Caco-2 (cell line): ENCODE measurements at regions not wholly inside any gene's neighbourhood (a gene's known extent, or its start where the extent isn't known, plus 50 kb on each side); places are given as distances from the start of the nearest gene placed in this dataset.

Source experiments
- BruUV-seq: library from RNA; stranded (reverse); fragments of 400-500 nt; replicated peaks from 2 replicates; lab custom pipeline; 2021; lab: Mats Ljungman, UMichigan
- CTCF ChIA-PET: fragments of 300-600 bp; sonication (Branson Sonifier 250); formaldehyde crosslinking; loops from one replicate; lab custom pipeline; 2022; ENCODE audit warnings: antibody characterized with exemption; lab: Charles Lee
- POLR2A ChIA-PET: fragments of 300-600 bp; sonication (Branson Sonifier 250); formaldehyde crosslinking; loops from one replicate; lab custom pipeline; 2022; ENCODE audit warnings: antibody characterized with exemption; lab: Charles Lee
- DNase-seq, 2 experiments: peaks; one replicate each; pipeline versions ENCODE4 v3.0.0 to v3.0.0-alpha.2; 2020 to 2022
- H3K27me3 ChIP-seq: replicated peaks from 2 replicates; pipeline ENCODE4 v1.6.0; 2011; ENCODE audit warnings: low read length; ENCODE audit not compliant: control insufficient read depth, insufficient read depth
- H3K36me3 ChIP-seq: 2 replicates; pipeline ENCODE4 v1.5.1; 2011; ENCODE audit warnings: low read length; ENCODE audit not compliant: control insufficient read depth, insufficient read depth
- H3K4me1 ChIP-seq: fragments of 250-450 bp; sonication (Bioruptor Pico); 2 replicates; pipeline ENCODE4 v1.5.1; 2020; ENCODE audit warnings: mild to moderate bottlenecking
- H3K4me3 ChIP-seq: 2 replicates; pipeline ENCODE4 v1.5.1; 2011; ENCODE audit warnings: low read depth, mild to moderate bottlenecking, control low read depth, low read length
- H3K9me3 ChIP-seq: fragments of 250-450 bp; sonication (Bioruptor Pico); 2 replicates; pipeline ENCODE4 v1.5.1; 2020; ENCODE audit warnings: mild to moderate bottlenecking, moderate library complexity
- H3K27ac Mint-ChIP-seq: one replicate; pipeline ENCODE4 v1.8.0; 2022; ENCODE audit warnings: mixed read lengths; ENCODE audit not compliant: unreplicated experiment
- H3K27me3 Mint-ChIP-seq: one replicate; pipeline ENCODE4 v1.8.0; 2022; ENCODE audit warnings: mixed read lengths; ENCODE audit not compliant: insufficient read depth, unreplicated experiment
- H3K36me3 Mint-ChIP-seq: one replicate; pipeline ENCODE4 v1.8.0; 2022; ENCODE audit warnings: mild to moderate bottlenecking, mixed read lengths; ENCODE audit not compliant: insufficient read depth, unreplicated experiment
- H3K4me1 Mint-ChIP-seq: one replicate; pipeline ENCODE4 v1.8.0; 2022; ENCODE audit warnings: low read depth, mixed read lengths; ENCODE audit not compliant: unreplicated experiment
- H3K4me3 Mint-ChIP-seq: one replicate; pipeline ENCODE4 v1.8.0; 2022; ENCODE audit warnings: mild to moderate bottlenecking, moderate library complexity, mixed read lengths; ENCODE audit not compliant: unreplicated experiment
- H3K9me3 Mint-ChIP-seq: one replicate; pipeline ENCODE4 v1.8.0; 2022; ENCODE audit warnings: mixed read lengths; ENCODE audit not compliant: unreplicated experiment
- intact Hi-C: fragments of 100-400 bp; cut with micrococcal nuclease; formaldehyde crosslinking; loops from one replicate; pipeline ENCODE4 v1.10.0; 2022; ENCODE audit not compliant: unreplicated experiment
- TF ChIP-seq, protein P1 (sequence below), 2 experiments: fragments of 200-600 bp in 1 of 2; IDR thresholded peaks; 1 replicate in 1 of 2; 2 replicates in 1 of 2; pipeline versions ENCODE4 v1.5.1 to v1.8.0; 2011 to 2022; ENCODE audit warnings: antibody characterized with exemption in 1 of 2, control low read depth in 1 of 2, inconsistent platforms in 1 of 2, low read depth in 1 of 2, low read length in 1 of 2, mild to moderate bottlenecking in 1 of 2, moderate library complexity in 1 of 2; ENCODE audit not compliant: insufficient read depth in 1 of 2, severe bottlenecking in 1 of 2, unreplicated experiment in 1 of 2

DNA sequence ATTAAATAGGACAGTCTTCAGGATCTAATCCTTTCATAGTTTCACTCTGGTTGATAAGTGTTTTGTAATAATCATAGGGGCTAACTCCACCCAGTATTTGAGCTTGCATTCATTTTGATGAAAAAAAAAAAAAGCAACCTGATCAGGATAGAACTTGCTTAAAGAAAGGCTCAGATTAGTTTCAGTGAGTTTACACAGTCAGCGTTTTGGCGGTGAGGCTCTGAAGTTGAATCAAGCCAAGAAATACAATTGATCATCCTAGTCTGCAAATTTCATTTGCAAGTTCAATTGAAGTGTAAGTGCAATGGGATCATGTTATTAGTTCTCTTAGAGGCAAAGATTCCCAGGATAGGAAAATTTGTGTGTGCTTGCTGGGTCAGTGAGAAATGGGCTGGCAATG is 159.7 kb upstream of the ELL2 start:
- H3K9me3 ChIP-seq: no peaks in the 10 kb centered on the region
- H3K27me3 ChIP-seq: no peaks in the 10 kb centered on the region
- H3K36me3 Mint-ChIP-seq: no peaks in the 10 kb centered on the region
- intact Hi-C loops: no loop called here
- ChIA-PET POLR2A (no interaction called here), CTCF (interaction anchor here (1.1 kb wide), 1 partner anchor 25 kb away, joined by 5 read pairs; no protein-coding TSS in a partner anchor)
- peaks cover 36% of the 10 kb centered on the region for H3K4me1 ChIP-seq
- BruUV-seq: no TSS peak
- no peak overlapping the region for H3K4me3 ChIP-seq
- no peak overlapping the region for H3K27ac Mint-ChIP-seq
- no peak for DNase-seq
- peaks cover 36% of the 10 kb centered on the region for H3K4me1 Mint-ChIP-seq
- no peaks in the 10 kb centered on the region for H3K36me3 ChIP-seq
- H3K9me3 Mint-ChIP-seq: no peaks in the 10 kb centered on the region
- TF ChIP-seq, protein P1, sequence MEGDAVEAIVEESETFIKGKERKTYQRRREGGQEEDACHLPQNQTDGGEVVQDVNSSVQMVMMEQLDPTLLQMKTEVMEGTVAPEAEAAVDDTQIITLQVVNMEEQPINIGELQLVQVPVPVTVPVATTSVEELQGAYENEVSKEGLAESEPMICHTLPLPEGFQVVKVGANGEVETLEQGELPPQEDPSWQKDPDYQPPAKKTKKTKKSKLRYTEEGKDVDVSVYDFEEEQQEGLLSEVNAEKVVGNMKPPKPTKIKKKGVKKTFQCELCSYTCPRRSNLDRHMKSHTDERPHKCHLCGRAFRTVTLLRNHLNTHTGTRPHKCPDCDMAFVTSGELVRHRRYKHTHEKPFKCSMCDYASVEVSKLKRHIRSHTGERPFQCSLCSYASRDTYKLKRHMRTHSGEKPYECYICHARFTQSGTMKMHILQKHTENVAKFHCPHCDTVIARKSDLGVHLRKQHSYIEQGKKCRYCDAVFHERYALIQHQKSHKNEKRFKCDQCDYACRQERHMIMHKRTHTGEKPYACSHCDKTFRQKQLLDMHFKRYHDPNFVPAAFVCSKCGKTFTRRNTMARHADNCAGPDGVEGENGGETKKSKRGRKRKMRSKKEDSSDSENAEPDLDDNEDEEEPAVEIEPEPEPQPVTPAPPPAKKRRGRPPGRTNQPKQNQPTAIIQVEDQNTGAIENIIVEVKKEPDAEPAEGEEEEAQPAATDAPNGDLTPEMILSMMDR (IDR thresholded peaks at IDR 0.05; ENCODE audit: insufficient read depth in 1 of 2, low read depth in 1 of 2, low read length in 1 of 2, severe bottlenecking in 1 of 2, unreplicated experiment in 1 of 2): no peak
- no peak overlapping the region for H3K4me3 Mint-ChIP-seq
- no peaks in the 10 kb centered on the region for H3K27me3 Mint-ChIP-seq

DNA sequence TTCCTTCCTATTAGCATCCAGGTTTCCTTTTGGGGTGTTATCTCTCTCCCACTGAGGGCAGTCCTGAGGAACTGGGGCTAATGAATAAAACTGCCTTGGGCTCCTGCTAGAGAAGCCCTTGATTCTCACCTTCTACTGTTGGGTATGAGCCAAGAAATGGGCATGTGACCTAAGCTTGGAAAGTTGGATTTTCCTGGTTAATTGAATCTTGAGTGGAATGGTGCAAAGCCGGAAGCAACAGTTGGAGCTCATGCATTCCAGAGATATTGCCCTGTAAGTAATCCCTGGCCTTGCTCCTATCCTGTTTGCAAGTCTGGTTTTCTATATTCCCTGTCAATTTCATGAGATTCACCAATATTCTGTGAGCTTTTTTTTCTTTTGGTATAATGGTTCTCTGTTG is 158.5 kb upstream of the ELL2 start:
- no peaks in the 10 kb centered on the region for H3K27me3 Mint-ChIP-seq
- H3K4me1 ChIP-seq: peaks cover 32% of the 10 kb centered on the region
- DNase-seq: no peak
- ChIA-PET CTCF (interaction anchor here (0.6 kb wide), 1 partner anchor 213 kb away, joined by 3 read pairs; no protein-coding TSS in a partner anchor), POLR2A (no interaction called here)
- TF ChIP-seq, protein P1 (IDR thresholded peaks at IDR 0.05; ENCODE audit: insufficient read depth in 1 of 2, low read depth in 1 of 2, low read length in 1 of 2, severe bottlenecking in 1 of 2, unreplicated experiment in 1 of 2): no peak
- no peaks in the 10 kb centered on the region for H3K9me3 ChIP-seq
- no peaks in the 10 kb centered on the region for H3K27me3 ChIP-seq
- no peaks in the 10 kb centered on the region for H3K9me3 Mint-ChIP-seq
- no peak overlapping the region for H3K27ac Mint-ChIP-seq
- H3K4me3 Mint-ChIP-seq: no peak overlapping the region
- H3K36me3 Mint-ChIP-seq: no peaks in the 10 kb centered on the region
- intact Hi-C loops: no loop called here
- no peak overlapping the region for H3K4me3 ChIP-seq
- H3K36me3 ChIP-seq: no peaks in the 10 kb centered on the region
- peaks cover 28% of the 10 kb centered on the region for H3K4me1 Mint-ChIP-seq
- BruUV-seq: no TSS peak

GRCh38 chr5:96117771-96118651 is 156.4 kb upstream of the ELL2 start:
- H3K27ac Mint-ChIP-seq: no peak overlapping the region
- TF ChIP-seq, protein P1 (IDR thresholded peaks at IDR 0.05; ENCODE audit: insufficient read depth in 1 of 2, low read depth in 1 of 2, low read length in 1 of 2, severe bottlenecking in 1 of 2, unreplicated experiment in 1 of 2): no peak
- H3K9me3 ChIP-seq: no peaks in the 10 kb centered on the region
- no peaks in the 10 kb centered on the region for H3K36me3 ChIP-seq
- no peak overlapping the region for H3K4me3 ChIP-seq
- ChIA-PET POLR2A (interaction anchor here (0.7 kb wide), 1 partner anchor 74 kb away, joined by 4 read pairs; no protein-coding TSS in a partner anchor), CTCF (no interaction called here)
- no peaks in the 10 kb centered on the region for H3K27me3 Mint-ChIP-seq
- H3K4me1 Mint-ChIP-seq: peaks cover 18% of the 10 kb centered on the region
- intact Hi-C loops: loop anchor here (5.0 to 10.0 kb wide), 2 partner anchors 156 to 233 kb away; partner anchors contain the start of gene ELL2
- no peak for DNase-seq
- peaks cover 21% of the 10 kb centered on the region for H3K4me1 ChIP-seq
- no peaks in the 10 kb centered on the region for H3K27me3 ChIP-seq
- H3K4me3 Mint-ChIP-seq: no peak overlapping the region
- no TSS peak for BruUV-seq
- H3K36me3 Mint-ChIP-seq: no peaks in the 10 kb centered on the region
- no peaks in the 10 kb centered on the region for H3K9me3 Mint-ChIP-seq
